ENCODE measurements at regions not wholly inside any gene's neighbourhood (a gene's known extent, or its start where the extent isn't known, plus 50 kb on each side); places are given as distances from the start of the nearest gene placed in this dataset.
"Not testable (repeated sequence)": the region's sequence is repeated elsewhere in the genome, so short reads cannot be mapped to it uniquely, and the experiment has no call there.

GRCh38 chr3:20842594-20843436 is 656.8 kb upstream of the SGO1 start:
- H3K9me3 ChIP-seq (ENCODE audit: low read length) = no peaks in the 10 kb centered on the region
- no peaks in the 10 kb centered on the region for H3K27me3 Mint-ChIP-seq
- POLR2A ChIA-PET = no interaction called here
- DNase-seq = no peak
- no peak overlapping the region for H3K27ac ChIP-seq (ENCODE audit: low read depth, low read length)
- CTCF ChIA-PET = no interaction called here
- no peaks in the 10 kb centered on the region for H3K4me1 Mint-ChIP-seq
- no peak overlapping the region for H3K27ac Mint-ChIP-seq
- no peak overlapping the region for H3K4me3 ChIP-seq (ENCODE audit: low read length)
- no peaks in the 10 kb centered on the region for H3K4me1 ChIP-seq (ENCODE audit: insufficient read depth, low read length)
- peaks cover 7 to 14% (median 12%) of the 10 kb centered on the region in 5 donors for H3K9me3 Mint-ChIP-seq
- H3K4me3 Mint-ChIP-seq = no peak overlapping the region
- no peaks in the 10 kb centered on the region for H3K36me3 Mint-ChIP-seq
- H3K36me3 ChIP-seq (ENCODE audit: insufficient read depth, low read length) = no peaks in the 10 kb centered on the region
- H3K27me3 ChIP-seq (ENCODE audit: insufficient read depth, low read length, poor library complexity, severe bottlenecking) = no peaks in the 10 kb centered on the region

GRCh38 chr3:20842002-20842401 is 656.0 kb upstream of the SGO1 start:
- Histone ChIP-seq H3K4me3 (ENCODE audit: low read length) (no peak overlapping the region), H3K4me1 (ENCODE audit: insufficient read depth, low read length) (no peaks in the 10 kb centered on the region), H3K36me3 (ENCODE audit: insufficient read depth, low read length) (no peaks in the 10 kb centered on the region), H3K27me3 (ENCODE audit: insufficient read depth, low read length, poor library complexity, severe bottlenecking) (no peaks in the 10 kb centered on the region), H3K9me3 (ENCODE audit: low read length) (no peaks in the 10 kb centered on the region), H3K27ac (ENCODE audit: low read depth, low read length) (no peak overlapping the region)
- CTCF ChIA-PET = interaction anchor here (0.6 kb wide), 1 partner anchor 211 kb away, joined by 3 read pairs; no protein-coding TSS in a partner anchor
- Mint-ChIP-seq H3K36me3 (no peaks in the 10 kb centered on the region), H3K27ac (no peak overlapping the region), H3K9me3 (peaks cover 3 to 14% (median 12%) of the 10 kb centered on the region in 5 donors), H3K4me1 (no peaks in the 10 kb centered on the region), H3K27me3 (no peaks in the 10 kb centered on the region), H3K4me3 (no peak overlapping the region)
- POLR2A ChIA-PET = no interaction called here
- no peak for DNase-seq

GRCh38 chr3:20837676-20838302 is 651.8 kb upstream of the SGO1 start:
- Mint-ChIP-seq H3K4me3 (no peak overlapping the region), H3K4me1 (no peaks in the 10 kb centered on the region), H3K9me3 (peaks cover 8 to 20% (median 16%) of the 10 kb centered on the region in 5 donors), H3K27ac (no peak overlapping the region), H3K27me3 (no peaks in the 10 kb centered on the region), H3K36me3 (no peaks in the 10 kb centered on the region)
- H3K4me3 ChIP-seq (ENCODE audit: low read length) = no peak overlapping the region
- ChIA-PET CTCF (no interaction called here), POLR2A (no interaction called here)
- no peak overlapping the region for H3K27ac ChIP-seq (ENCODE audit: low read depth, low read length)
- H3K4me1 ChIP-seq (ENCODE audit: insufficient read depth, low read length) = no peaks in the 10 kb centered on the region
- no peaks in the 10 kb centered on the region for H3K27me3 ChIP-seq (ENCODE audit: insufficient read depth, low read length, poor library complexity, severe bottlenecking)
- no peaks in the 10 kb centered on the region for H3K9me3 ChIP-seq (ENCODE audit: low read length)
- no peak for DNase-seq
- H3K36me3 ChIP-seq (ENCODE audit: insufficient read depth, low read length) = no peaks in the 10 kb centered on the region

GRCh38 chr3:20836801-20837200 is 650.8 kb upstream of the SGO1 start:
- Mint-ChIP-seq H3K36me3 (no peaks in the 10 kb centered on the region), H3K4me3 (no peak overlapping the region), H3K4me1 (no peaks in the 10 kb centered on the region), H3K27ac (no peak overlapping the region), H3K9me3 (peaks cover 3 to 19% (median 16%) of the 10 kb centered on the region in 5 donors), H3K27me3 (no peaks in the 10 kb centered on the region)
- H3K27ac ChIP-seq (ENCODE audit: low read depth, low read length) = no peak overlapping the region
- ChIA-PET CTCF (no interaction called here), POLR2A (no interaction called here)
- H3K9me3 ChIP-seq (ENCODE audit: low read length) = no peaks in the 10 kb centered on the region
- H3K4me3 ChIP-seq (ENCODE audit: low read length) = no peak overlapping the region
- no peaks in the 10 kb centered on the region for H3K36me3 ChIP-seq (ENCODE audit: insufficient read depth, low read length)
- no peaks in the 10 kb centered on the region for H3K27me3 ChIP-seq (ENCODE audit: insufficient read depth, low read length, poor library complexity, severe bottlenecking)
- no peak for DNase-seq
- H3K4me1 ChIP-seq (ENCODE audit: insufficient read depth, low read length) = no peaks in the 10 kb centered on the region

GRCh38 chr3:20832963-20833362 is 647.0 kb upstream of the SGO1 start:
- POLR2A ChIA-PET = no interaction called here

GRCh38 chr3:20822251-20822650 is 636.2 kb upstream of the SGO1 start:
- Mint-ChIP-seq H3K9me3 (peaks cover 24 to 47% (median 41%) of the 10 kb centered on the region in 5 donors), H3K27ac (no peak overlapping the region), H3K4me3 (no peak overlapping the region), H3K27me3 (no peaks in the 10 kb centered on the region), H3K4me1 (no peaks in the 10 kb centered on the region), H3K36me3 (peaks cover 0 to 3% (median 1%) of the 10 kb centered on the region in 3 donors)
- H3K27me3 ChIP-seq (ENCODE audit: insufficient read depth, low read length, poor library complexity, severe bottlenecking) = no peaks in the 10 kb centered on the region
- H3K27ac ChIP-seq (ENCODE audit: low read depth, low read length) = no peak overlapping the region
- ChIA-PET POLR2A (no interaction called here), CTCF (no interaction called here)
- H3K4me3 ChIP-seq (ENCODE audit: low read length) = no peak overlapping the region
- DNase-seq = no peak
- H3K9me3 ChIP-seq (ENCODE audit: low read length) = no peaks in the 10 kb centered on the region
- no peaks in the 10 kb centered on the region for H3K4me1 ChIP-seq (ENCODE audit: insufficient read depth, low read length)
- no peaks in the 10 kb centered on the region for H3K36me3 ChIP-seq (ENCODE audit: insufficient read depth, low read length)

More at GRCh38 chr3:20832963-20833362, 647.0 kb upstream of the SGO1 start:
- H3K4me1 Mint-ChIP-seq = no peaks in the 10 kb centered on the region
- H3K36me3 Mint-ChIP-seq = peaks cover 0 to 2% (median 0%) of the 10 kb centered on the region in 3 donors
- H3K27ac Mint-ChIP-seq = no peak overlapping the region
- H3K4me1 ChIP-seq (ENCODE audit: insufficient read depth, low read length) = no peaks in the 10 kb centered on the region
- H3K27me3 ChIP-seq (ENCODE audit: insufficient read depth, low read length, poor library complexity, severe bottlenecking) = no peaks in the 10 kb centered on the region
- peaks cover 0 to 21% (median 15%) of the 10 kb centered on the region in 5 donors for H3K9me3 Mint-ChIP-seq
- no peaks in the 10 kb centered on the region for H3K36me3 ChIP-seq (ENCODE audit: insufficient read depth, low read length)
- H3K4me3 ChIP-seq (ENCODE audit: low read length) = no peak overlapping the region
- CTCF ChIA-PET = no interaction called here
- H3K27me3 Mint-ChIP-seq = no peaks in the 10 kb centered on the region
- no peaks in the 10 kb centered on the region for H3K9me3 ChIP-seq (ENCODE audit: low read length)
- H3K4me3 Mint-ChIP-seq = no peak overlapping the region
- no peak for DNase-seq
- H3K27ac ChIP-seq (ENCODE audit: low read depth, low read length) = no peak overlapping the region

GRCh38 chr3:20820872-20821271 is 634.9 kb upstream of the SGO1 start:
- POLR2A ChIA-PET; DNase-seq; H3K36me3 Mint-ChIP-seq; H3K36me3 ChIP-seq (ENCODE audit: insufficient read depth, low read length); H3K4me1 ChIP-seq (ENCODE audit: insufficient read depth, low read length); H3K4me3 Mint-ChIP-seq; H3K4me1 Mint-ChIP-seq; CTCF ChIA-PET; H3K9me3 ChIP-seq (ENCODE audit: low read length); H3K4me3 ChIP-seq (ENCODE audit: low read length); H3K27ac ChIP-seq (ENCODE audit: low read depth, low read length); H3K27me3 ChIP-seq (ENCODE audit: insufficient read depth, low read length, poor library complexity, severe bottlenecking); H3K27me3 Mint-ChIP-seq; H3K27ac Mint-ChIP-seq: not testable (repeated sequence)
- H3K9me3 Mint-ChIP-seq = peaks cover 24 to 46% (median 45%) of the 10 kb centered on the region in 5 donors

GRCh38 chr3:20811631-20812030 is 625.6 kb upstream of the SGO1 start:
- DNase-seq = no peak
- Histone ChIP-seq H3K27me3 (ENCODE audit: insufficient read depth, low read length, poor library complexity, severe bottlenecking) (no peaks in the 10 kb centered on the region), H3K36me3 (ENCODE audit: insufficient read depth, low read length) (no peaks in the 10 kb centered on the region), H3K9me3 (ENCODE audit: low read length) (no peaks in the 10 kb centered on the region), H3K4me3 (ENCODE audit: low read length) (no peak overlapping the region), H3K4me1 (ENCODE audit: insufficient read depth, low read length) (no peaks in the 10 kb centered on the region), H3K27ac (ENCODE audit: low read depth, low read length) (no peak overlapping the region)
- peaks cover 13 to 31% (median 27%) of the 10 kb centered on the region in 5 donors for H3K9me3 Mint-ChIP-seq
- no peaks in the 10 kb centered on the region for H3K27me3 Mint-ChIP-seq
- H3K36me3 Mint-ChIP-seq = peaks cover 0 to 2% (median 0%) of the 10 kb centered on the region in 3 donors
- no peak overlapping the region for H3K4me3 Mint-ChIP-seq
- no peak overlapping the region for H3K27ac Mint-ChIP-seq
- POLR2A ChIA-PET = no interaction called here
- CTCF ChIA-PET = no interaction called here
- no peaks in the 10 kb centered on the region for H3K4me1 Mint-ChIP-seq
